ENCODE measurements at regions not wholly inside any gene's neighbourhood (a gene's known extent, or its start where the extent isn't known, plus 50 kb on each side); places are given as distances from the start of the nearest gene placed in this dataset.

GRCh38 chr11:97506076-97506759 is 1116.4 kb downstream of the JRKL start:
- TF ChIP-seq CTCF (IDR thresholded peaks at IDR 0.05) = no peak
- Histone ChIP-seq H3K9me3 (no peaks in the 10 kb centered on the region), H3K4me1 (no peaks in the 10 kb centered on the region), H3K27ac (no peak overlapping the region), H3K36me3 (no peaks in the 10 kb centered on the region), H3K4me3 (no peak overlapping the region), H3K27me3 (no peaks in the 10 kb centered on the region)
- DNase-seq = no peak
- intact Hi-C loops (cut with DNase I; ENCODE audit: low total_unique reads) = no loop called here

- no peaks in the 10 kb centered on the region for H3K27me3 ChIP-seq
- no peak for DNase-seq
- no peaks in the 10 kb centered on the region for H3K36me3 ChIP-seq
- no peak overlapping the region for H3K4me3 ChIP-seq
- H3K9me3 ChIP-seq = no peaks in the 10 kb centered on the region
- intact Hi-C loops (cut with DNase I; ENCODE audit: low total_unique reads) = no loop called here
- no peaks in the 10 kb centered on the region for H3K4me1 ChIP-seq
- no peak for TF ChIP-seq CTCF (IDR thresholded peaks at IDR 0.05)
- H3K27ac ChIP-seq = no peak overlapping the region
Observed at GRCh38 chr11:97514446-97514845, 1124.6 kb downstream of the JRKL start.

GRCh38 chr11:97516688-97517087 is 1126.9 kb downstream of the JRKL start:
- Histone ChIP-seq H3K4me3 (no peak overlapping the region), H3K27me3 (no peaks in the 10 kb centered on the region), H3K27ac (no peak overlapping the region), H3K4me1 (no peaks in the 10 kb centered on the region), H3K36me3 (no peaks in the 10 kb centered on the region), H3K9me3 (no peaks in the 10 kb centered on the region)
- no peak for DNase-seq
- TF ChIP-seq CTCF (IDR thresholded peaks at IDR 0.05) = no peak
- intact Hi-C loops (cut with DNase I; ENCODE audit: low total_unique reads) = no loop called here

- Histone ChIP-seq H3K27ac (no peak overlapping the region), H3K4me3 (no peak overlapping the region), H3K9me3 (no peaks in the 10 kb centered on the region), H3K27me3 (no peaks in the 10 kb centered on the region), H3K36me3 (no peaks in the 10 kb centered on the region), H3K4me1 (no peaks in the 10 kb centered on the region)
- intact Hi-C loops (cut with DNase I; ENCODE audit: low total_unique reads) = no loop called here
- DNase-seq = no peak
- no peak for TF ChIP-seq CTCF (IDR thresholded peaks at IDR 0.05)
Observed at GRCh38 chr11:97525273-97525672, 1135.5 kb downstream of the JRKL start.

GRCh38 chr11:97537407-97538150 is 1147.8 kb downstream of the JRKL start:
- Histone ChIP-seq H3K27me3 (no peaks in the 10 kb centered on the region), H3K4me3 (no peak overlapping the region), H3K4me1 (no peaks in the 10 kb centered on the region), H3K36me3 (no peaks in the 10 kb centered on the region), H3K9me3 (peaks cover 0 to 3% (median 0%) of the 10 kb centered on the region in 3 donors), H3K27ac (no peak overlapping the region)
- TF ChIP-seq CTCF (IDR thresholded peaks at IDR 0.05) = no peak
- intact Hi-C loops (cut with DNase I; ENCODE audit: low total_unique reads) = no loop called here
- no peak for DNase-seq

Data from tibial artery (tissue), 4 donors.